ENCODE measurements at regions not wholly inside any gene's neighbourhood (a gene's known extent, or its start where the extent isn't known, plus 50 kb on each side); places are given as distances from the start of the nearest gene placed in this dataset.

DNA sequence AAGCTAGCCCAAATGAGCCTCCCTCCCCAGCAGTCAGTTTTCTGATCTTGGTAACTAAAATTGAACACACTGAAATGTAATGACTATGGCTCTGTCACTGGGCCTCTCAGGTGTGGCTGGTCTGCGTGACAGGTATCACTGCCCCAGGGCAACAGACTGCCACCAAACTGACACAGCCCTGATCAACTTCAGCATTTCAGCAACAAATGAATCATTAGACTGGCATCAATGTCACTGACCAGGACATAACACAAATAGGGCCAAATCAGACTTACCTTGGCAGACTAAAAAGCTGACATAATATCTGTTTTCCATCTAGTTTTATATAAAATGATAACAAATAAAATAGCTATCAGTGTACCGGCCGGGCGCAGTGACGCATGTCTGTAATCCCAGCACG lies 290.8 kb upstream of the CHAC2 start:
- no peak for TF ChIP-seq EZH2phosphoT487 (IDR thresholded peaks at IDR 0.05; ENCODE audit: low read length)
- TF ChIP-seq, protein P1, sequence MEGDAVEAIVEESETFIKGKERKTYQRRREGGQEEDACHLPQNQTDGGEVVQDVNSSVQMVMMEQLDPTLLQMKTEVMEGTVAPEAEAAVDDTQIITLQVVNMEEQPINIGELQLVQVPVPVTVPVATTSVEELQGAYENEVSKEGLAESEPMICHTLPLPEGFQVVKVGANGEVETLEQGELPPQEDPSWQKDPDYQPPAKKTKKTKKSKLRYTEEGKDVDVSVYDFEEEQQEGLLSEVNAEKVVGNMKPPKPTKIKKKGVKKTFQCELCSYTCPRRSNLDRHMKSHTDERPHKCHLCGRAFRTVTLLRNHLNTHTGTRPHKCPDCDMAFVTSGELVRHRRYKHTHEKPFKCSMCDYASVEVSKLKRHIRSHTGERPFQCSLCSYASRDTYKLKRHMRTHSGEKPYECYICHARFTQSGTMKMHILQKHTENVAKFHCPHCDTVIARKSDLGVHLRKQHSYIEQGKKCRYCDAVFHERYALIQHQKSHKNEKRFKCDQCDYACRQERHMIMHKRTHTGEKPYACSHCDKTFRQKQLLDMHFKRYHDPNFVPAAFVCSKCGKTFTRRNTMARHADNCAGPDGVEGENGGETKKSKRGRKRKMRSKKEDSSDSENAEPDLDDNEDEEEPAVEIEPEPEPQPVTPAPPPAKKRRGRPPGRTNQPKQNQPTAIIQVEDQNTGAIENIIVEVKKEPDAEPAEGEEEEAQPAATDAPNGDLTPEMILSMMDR (IDR thresholded peaks at IDR 0.05; ENCODE audit: low read length): no peak
